ENCODE measurements at regions not wholly inside any gene's neighbourhood (a gene's known extent, or its start where the extent isn't known, plus 50 kb on each side); places are given as distances from the start of the nearest gene placed in this dataset.

GRCh38 chr15:94769089-94769488 lies 537.7 kb downstream of the MCTP2 start:
- no peak for DNase-seq

- DNase-seq, result no peak
These were observed 538.8 kb downstream of the MCTP2 start for GRCh38 chr15:94770199-94770598.

- no peak for DNase-seq
These were observed 545.7 kb downstream of the MCTP2 start for GRCh38 chr15:94777037-94777436.

GRCh38 chr15:94778840-94779239 lies 547.5 kb downstream of the MCTP2 start:
- no peak for DNase-seq

GRCh38 chr15:94780166-94780565 lies 548.8 kb downstream of the MCTP2 start:
- DNase-seq, result no peak

GRCh38 chr15:94785091-94785490 lies 553.7 kb downstream of the MCTP2 start:
- DNase-seq, result no peak

GRCh38 chr15:94791008-94791407 lies 559.6 kb downstream of the MCTP2 start:
- DNase-seq, result no peak

- DNase-seq, result no peak
These were observed 560.1 kb downstream of the MCTP2 start for GRCh38 chr15:94791510-94791909.

GRCh38 chr15:94792196-94792595 lies 560.8 kb downstream of the MCTP2 start:
- no peak for DNase-seq

- no peak for DNase-seq
These were observed 561.8 kb downstream of the MCTP2 start for GRCh38 chr15:94793207-94793606.

- no peak for DNase-seq
These were observed 562.3 kb downstream of the MCTP2 start for GRCh38 chr15:94793641-94794040.

GRCh38 chr15:94804613-94805012 lies 573.3 kb downstream of the MCTP2 start:
- no peak for DNase-seq

- no peak for DNase-seq
These were observed 583.9 kb downstream of the MCTP2 start for GRCh38 chr15:94815110-94815731.

- DNase-seq, result no peak
These were observed 584.6 kb downstream of the MCTP2 start for GRCh38 chr15:94815914-94816313.

- DNase-seq, result no peak
These were observed 598.8 kb downstream of the MCTP2 start for GRCh38 chr15:94829887-94830884.

- no peak for DNase-seq
These were observed 602.6 kb downstream of the MCTP2 start for GRCh38 chr15:94834000-94834399.

GRCh38 chr15:94834494-94834893 lies 603.1 kb downstream of the MCTP2 start:
- no peak for DNase-seq

GRCh38 chr15:94838281-94838680 lies 606.9 kb downstream of the MCTP2 start:
- DNase-seq, result no peak

GRCh38 chr15:94840794-94841783 lies 609.7 kb downstream of the MCTP2 start:
- DNase-seq, result no peak

GRCh38 chr15:94843060-94843459 lies 611.7 kb downstream of the MCTP2 start:
- DNase-seq, result no peak

- no peak for DNase-seq
These were observed 612.8 kb downstream of the MCTP2 start for GRCh38 chr15:94844198-94844537.

GRCh38 chr15:94844538-94845389 lies 613.4 kb downstream of the MCTP2 start:
- peak; percentile 88 for DNase-seq
